Posterior cingulate gyrus (tissue), 11 donors: ENCODE measurements at regions not wholly inside any gene's neighbourhood (a gene's known extent, or its start where the extent isn't known, plus 50 kb on each side); places are given as distances from the start of the nearest gene placed in this dataset.
"Not testable (repeated sequence)": the region's sequence is repeated elsewhere in the genome, so short reads cannot be mapped to it uniquely, and the experiment has no call there.

Source experiments
- DNase-seq, 10 donors: peaks; one replicate each; pipeline versions ENCODE4 v3.0.0 to v3.0.0-alpha.2; 2020 to 2021; ENCODE audit warnings: mixed read lengths in 3 of 10
- intact Hi-C: fragments of 100-400 bp; cut with DNase I; formaldehyde crosslinking; loops from one replicate; pipeline ENCODE4 v1.15.1; 2023

- intact Hi-C loops = no loop called here
- no peak for DNase-seq
These were observed 77.8 kb downstream of the TEX36 start for GRCh38 chr10:125605167-125605566.

DNA sequence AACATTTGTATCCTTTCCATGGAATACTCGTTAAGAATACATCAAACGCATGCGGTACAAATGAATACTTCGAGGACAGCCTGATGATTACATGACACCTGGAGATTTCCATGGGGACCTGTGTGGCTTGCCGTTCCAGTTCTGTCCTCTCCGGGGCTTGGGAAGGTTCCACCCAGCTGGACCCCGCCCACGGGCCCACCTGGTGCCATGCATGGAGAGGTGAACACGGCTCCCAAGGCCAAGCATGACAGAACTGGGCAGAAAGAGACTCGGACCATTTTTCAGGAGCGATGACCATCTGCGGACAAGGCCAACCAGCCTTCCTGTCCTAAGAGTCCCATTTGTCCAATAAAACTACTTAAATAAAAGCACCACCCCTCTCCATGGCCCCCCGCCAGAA, 80.1 kb downstream of the TEX36 start:
- intact Hi-C loops = no loop called here
- peak in 1 of 10 donors; percentile 71 for DNase-seq

DNA sequence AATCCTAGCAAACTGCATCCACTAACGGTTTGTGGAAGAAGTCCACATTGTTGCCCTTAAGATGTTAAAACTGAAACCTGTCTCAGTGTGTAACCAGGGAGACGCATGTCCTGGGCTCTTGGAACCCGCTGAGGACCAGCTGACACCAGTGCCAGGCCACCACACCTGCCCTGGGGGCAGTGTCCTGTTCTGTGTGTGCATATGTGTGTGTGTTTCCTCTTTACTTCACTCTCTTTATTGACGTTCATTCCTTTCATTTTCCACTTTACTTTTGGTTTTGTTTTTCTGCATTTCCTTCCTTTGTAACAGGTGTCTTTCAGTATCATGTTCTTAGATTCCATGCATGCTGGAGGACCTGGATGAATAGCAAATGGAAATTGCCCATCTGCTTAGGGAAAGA, 83.8 kb downstream of the TEX36 start:
- intact Hi-C loops = no loop called here
- no peak for DNase-seq

DNA sequence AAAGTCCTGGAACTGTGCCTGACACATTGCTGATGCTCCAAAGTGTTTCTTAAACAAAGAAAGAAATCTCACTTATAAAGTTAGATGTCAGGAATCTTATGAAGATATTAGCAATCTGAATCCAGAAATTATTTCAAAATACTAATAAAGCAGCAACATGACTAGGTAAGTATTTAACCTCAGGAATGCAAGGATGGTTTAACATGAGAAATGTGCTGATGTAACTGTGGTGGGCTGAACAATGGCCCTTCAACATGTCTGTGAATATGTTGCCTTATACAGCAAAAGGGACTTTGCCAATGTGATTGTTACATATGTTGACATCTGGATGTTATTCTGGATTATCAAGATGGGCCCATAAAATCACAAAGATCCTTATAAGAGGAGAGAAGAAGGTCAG, 87.1 kb downstream of the TEX36 start:
- no peak for DNase-seq
- intact Hi-C loops = no loop called here

DNA sequence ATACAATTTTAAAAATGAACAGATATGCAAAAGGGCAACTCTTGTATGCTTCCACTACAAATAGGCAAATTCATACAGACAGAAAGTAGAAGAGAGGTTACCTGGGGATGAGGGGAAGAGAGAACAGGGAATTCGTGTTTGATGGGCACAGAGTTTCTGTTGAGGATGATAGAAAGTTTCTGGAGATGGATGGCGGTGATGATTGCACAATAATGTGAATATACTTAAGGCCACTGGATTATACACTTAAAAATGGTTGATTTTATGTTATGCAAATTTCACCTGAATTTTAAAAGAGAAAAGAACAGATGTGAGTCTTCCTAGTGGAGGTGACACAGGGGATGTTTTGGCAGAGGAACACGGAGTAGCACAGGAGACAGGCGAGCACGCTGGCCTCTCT, 89.3 kb downstream of the TEX36 start:
- intact Hi-C loops = no loop called here
- DNase-seq = no peak

DNA sequence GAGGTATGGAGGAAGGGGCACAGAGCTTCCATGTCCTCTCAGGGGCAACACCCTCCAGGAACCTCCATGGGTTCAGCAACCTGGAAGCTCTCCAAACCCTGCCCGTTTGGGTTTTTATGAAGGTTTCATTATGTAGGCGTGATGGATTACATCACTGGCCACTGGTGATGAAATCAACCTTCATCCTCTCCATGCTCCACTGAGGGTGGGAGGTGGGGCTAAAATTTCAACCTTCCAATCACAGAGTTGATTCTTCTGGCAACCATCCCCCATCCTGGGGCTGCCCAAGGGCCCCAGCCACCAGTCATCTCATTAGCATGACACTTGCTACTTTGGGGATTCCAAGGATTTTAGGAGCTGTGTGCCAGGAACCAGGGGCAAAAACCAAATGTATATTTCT, 90.1 kb downstream of the TEX36 start:
- intact Hi-C loops = no loop called here

GRCh38 chr10:125591886-125592285, 91.1 kb downstream of the TEX36 start:
- intact Hi-C loops = no loop called here
- DNase-seq = no peak

More for the DNA sequence above, 90.1 kb downstream of the TEX36 start:
- DNase-seq = no peak

DNA sequence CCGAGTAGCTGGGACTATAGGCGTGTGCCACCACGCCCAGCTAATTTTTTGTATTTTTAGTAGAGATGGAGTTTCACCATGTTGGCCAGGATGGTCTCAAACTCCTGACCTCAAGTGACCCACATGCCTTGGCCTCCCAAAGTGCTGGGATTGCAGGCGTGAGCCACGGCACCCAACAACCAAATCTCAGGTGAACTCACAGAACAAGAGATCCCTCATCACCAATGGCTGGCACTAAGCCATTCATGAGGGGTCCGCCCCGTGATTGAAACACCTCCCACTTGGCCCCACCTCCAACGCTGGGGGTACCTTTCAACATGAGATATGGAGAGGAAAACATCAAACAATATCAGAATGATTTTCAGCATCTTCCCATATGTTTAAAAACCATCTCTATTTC, 94.2 kb downstream of the TEX36 start:
- DNase-seq, intact Hi-C loops: not testable (repeated sequence)

GRCh38 chr10:125584954-125585353, 98.0 kb downstream of the TEX36 start:
- intact Hi-C loops = no loop called here
- DNase-seq = no peak

DNA sequence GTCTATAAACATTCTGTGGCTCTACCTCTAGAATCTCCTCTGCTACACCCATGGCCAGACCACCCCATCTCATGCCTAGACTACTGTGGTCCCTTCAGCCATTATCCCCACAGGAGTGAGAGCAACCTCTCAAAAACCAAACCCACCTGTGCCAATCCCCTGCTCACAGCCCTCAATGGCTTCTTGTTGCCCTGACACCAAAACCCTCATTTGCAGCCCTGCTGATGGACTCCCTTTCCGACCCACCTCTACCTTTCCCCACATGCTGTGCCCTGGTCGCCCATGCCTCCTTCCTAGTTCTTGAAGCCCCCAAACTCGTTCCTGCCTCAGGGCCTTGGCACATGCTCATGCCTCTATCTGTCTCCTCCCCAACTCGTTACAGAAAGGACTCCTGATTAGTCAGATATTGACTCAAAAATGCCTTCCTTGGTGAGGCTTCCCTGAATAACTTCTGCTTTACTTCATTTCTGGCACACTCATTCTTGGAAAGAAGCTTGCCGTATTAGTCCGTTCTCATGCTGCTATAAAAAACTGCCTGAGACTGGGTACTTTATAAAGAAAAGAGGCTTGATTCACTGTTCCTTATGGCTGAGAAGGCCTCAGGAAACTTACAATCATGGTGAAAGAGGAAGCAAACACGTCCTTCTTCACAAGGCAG, 104.2 kb downstream of the TEX36 start:
- intact Hi-C loops = no loop called here

DNA sequence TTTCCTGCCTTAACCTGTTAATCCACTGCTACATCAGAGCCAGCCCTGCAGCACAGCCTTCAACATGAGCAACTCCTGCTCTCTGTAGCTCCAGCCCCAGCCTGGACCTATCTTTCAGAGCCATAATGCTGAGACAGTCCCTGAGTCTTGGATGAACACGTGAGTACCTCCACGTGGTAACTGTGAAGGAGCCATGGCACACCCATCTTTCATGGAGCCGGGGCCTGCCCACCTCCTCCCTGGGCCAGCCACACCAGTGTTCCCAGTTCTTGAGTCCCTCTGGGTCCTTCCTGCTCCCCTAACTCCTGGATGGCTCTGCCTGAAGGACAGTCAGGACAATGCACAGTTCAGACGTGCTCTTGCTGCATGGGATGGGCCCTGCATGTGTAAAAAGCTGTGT, 107.1 kb downstream of the TEX36 start:
- no peak for DNase-seq
- intact Hi-C loops = no loop called here

More for the DNA sequence above, 104.2 kb downstream of the TEX36 start:
- DNase-seq = no peak

- no peak for DNase-seq
- intact Hi-C loops = no loop called here
These were observed 114.8 kb downstream of the TEX36 start for GRCh38 chr10:125568156-125568555.

GRCh38 chr10:125567529-125567928, 115.4 kb downstream of the TEX36 start:
- no peak for DNase-seq
- intact Hi-C loops = no loop called here

- intact Hi-C loops = no loop called here
- no peak for DNase-seq
These were observed 117.9 kb downstream of the TEX36 start for GRCh38 chr10:125565046-125565445.

- DNase-seq = no peak
- intact Hi-C loops = no loop called here
These were observed 118.4 kb downstream of the TEX36 start for GRCh38 chr10:125564570-125564969.

- DNase-seq = no peak
- intact Hi-C loops = no loop called here
These were observed 120.2 kb downstream of the TEX36 start for GRCh38 chr10:125562737-125563136.

DNA sequence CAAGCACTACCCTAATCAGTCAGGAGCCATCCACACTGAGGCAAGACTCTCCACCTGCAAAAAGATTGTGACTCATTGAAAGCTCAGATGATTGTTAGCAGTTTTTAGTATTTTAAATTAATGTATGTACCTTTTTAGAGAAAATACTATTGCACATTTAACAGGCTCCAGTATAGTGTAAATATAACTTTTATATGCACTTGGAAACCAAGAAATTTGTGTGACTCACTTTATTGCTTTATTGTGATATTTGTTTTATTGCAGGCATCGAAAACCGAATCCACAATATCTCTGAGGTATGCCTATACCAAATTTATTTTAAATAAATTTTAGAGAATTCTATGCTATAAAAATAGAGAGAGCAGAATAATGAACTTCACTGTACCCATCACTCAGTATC, 122.0 kb downstream of the TEX36 start:
- no peak for DNase-seq
- intact Hi-C loops = no loop called here

DNA sequence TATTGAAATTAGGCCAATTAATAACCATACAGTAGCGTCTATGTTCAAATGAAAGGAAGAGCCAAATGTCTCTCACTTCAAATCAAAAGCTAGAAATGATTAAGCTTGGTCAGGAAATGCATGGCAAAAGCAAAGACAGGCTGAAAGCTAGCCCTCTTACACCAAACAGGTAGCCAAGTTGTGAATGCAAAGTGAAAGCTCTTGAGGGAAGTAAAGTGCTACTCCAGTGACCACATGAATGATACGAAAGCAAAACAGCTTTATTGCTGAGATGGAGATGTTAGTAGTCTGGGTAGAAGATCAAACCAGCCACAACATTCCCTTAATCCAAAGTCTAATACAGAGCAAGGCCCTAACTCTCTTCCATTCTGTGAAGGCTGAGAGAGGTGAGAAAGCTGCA, 123.8 kb downstream of the TEX36 start:
- no peak for DNase-seq
- intact Hi-C loops = no loop called here

DNA sequence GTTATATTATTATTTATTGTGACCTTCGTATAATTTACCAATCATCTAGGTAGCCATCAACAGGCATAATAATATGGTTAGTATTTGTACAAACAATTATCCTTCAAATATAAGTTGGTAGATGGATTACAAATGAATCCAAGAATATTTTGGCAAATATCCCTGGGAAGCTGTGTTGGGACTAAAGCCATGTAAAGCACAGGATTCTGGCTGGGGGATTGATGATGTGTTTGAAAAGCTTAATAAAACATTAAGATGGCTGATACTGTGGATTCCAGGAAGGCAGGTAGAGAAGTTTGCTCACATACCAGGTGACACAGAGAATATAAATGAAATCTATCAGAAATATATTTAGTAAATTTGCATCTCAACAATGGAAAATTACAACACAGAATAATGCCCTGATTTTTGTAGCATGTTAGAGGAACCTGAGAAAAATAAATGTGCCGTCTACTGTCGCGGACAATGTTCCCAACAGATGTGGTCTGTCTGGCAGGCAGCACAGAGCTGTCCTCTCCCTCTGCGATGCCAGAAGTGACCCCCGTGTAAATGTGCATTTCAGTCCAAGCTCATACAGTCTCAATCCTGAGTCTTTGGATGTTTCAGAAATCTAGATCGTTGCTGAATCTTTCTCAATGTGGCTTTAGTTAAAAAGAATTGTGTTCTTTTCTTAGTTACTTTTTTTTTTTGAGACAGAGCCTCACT, 125.0 kb downstream of the TEX36 start:
- no peak for DNase-seq
- intact Hi-C loops = no loop called here

DNA sequence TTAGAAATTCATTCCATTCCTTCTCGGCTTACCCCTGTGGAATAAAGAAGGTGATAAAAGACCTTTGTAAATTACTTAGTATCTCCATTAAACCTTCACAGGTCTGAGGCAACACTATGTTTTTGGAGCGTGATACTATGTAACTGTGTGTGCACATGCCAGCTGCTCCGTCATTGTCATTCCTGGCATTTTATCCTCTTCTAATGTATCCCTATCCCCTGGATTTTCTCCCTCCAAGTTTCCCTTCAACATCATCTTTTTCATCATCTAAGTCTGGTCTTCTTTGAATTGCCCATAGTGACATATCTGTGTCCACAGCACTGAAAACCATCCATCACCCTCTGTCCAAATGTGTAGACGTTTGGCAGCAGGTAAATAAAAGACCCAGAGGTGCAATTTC, 125.7 kb downstream of the TEX36 start:
- intact Hi-C loops = no loop called here
- no peak for DNase-seq

DNA sequence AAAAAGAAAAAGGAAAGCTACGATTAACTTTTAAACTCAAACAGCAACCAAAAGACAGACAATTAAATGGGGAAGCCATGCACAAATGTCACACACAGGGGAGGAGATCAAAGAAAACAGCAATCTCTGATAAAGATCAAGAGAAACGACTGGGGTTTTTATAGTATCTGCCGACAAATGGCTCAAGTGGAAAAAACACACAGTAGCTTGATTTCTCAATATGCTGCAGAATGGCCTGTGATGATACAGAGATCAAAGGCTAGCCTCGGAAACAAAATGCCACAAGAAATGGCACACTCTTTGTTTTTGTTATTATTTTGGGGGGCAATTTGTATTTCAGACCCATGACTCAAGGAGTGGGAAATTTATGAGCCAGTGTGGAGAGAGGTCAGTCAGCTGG, 126.1 kb downstream of the TEX36 start:
- no peak for DNase-seq
- intact Hi-C loops = no loop called here

GRCh38 chr10:125555743-125556142, 127.2 kb downstream of the TEX36 start:
- DNase-seq = no peak
- intact Hi-C loops = no loop called here
